PC-9 (cell line): ENCODE measurements at regions not wholly inside any gene's neighbourhood (a gene's known extent, or its start where the extent isn't known, plus 50 kb on each side); places are given as distances from the start of the nearest gene placed in this dataset.

ENCODE experiments used
- EZH2 ChIP-seq: fragments of 200-600 bp; sonication (generic); IDR thresholded peaks from 2 replicates; pipeline ENCODE4 v1.8.0; 2017; ENCODE audit warnings: antibody characterized with exemption, low read depth
- TF ChIP-seq, protein P1 (sequence below): fragments of 200-600 bp; sonication (generic); conservative IDR thresholded peaks from 2 replicates; pipeline ENCODE4 v1.6.1; 2017; ENCODE audit warnings: mixed run types, antibody characterized with exemption, mild to moderate bottlenecking, moderate library complexity

DNA sequence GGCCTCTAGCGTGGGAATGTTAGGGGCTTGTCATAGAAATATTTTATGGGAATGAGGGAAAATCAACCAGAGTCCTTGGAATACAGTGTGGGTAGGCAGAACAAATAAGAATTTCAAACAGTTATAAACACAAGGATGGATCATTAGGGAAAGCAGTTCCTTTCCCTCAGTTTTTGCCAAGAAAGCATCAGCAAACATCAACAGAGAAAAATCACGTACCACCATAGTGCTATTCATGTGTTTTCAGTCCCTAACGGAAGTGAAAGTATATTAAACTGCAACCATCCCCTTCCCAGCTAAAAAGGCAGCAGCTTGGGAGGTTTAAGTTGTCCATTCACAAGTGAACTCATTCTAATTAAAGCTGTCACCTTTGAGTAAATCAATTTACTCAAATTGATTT, 334.4 kb upstream of the PCDH18 start:
- no peak for TF ChIP-seq EZH2
- TF ChIP-seq, protein P1, sequence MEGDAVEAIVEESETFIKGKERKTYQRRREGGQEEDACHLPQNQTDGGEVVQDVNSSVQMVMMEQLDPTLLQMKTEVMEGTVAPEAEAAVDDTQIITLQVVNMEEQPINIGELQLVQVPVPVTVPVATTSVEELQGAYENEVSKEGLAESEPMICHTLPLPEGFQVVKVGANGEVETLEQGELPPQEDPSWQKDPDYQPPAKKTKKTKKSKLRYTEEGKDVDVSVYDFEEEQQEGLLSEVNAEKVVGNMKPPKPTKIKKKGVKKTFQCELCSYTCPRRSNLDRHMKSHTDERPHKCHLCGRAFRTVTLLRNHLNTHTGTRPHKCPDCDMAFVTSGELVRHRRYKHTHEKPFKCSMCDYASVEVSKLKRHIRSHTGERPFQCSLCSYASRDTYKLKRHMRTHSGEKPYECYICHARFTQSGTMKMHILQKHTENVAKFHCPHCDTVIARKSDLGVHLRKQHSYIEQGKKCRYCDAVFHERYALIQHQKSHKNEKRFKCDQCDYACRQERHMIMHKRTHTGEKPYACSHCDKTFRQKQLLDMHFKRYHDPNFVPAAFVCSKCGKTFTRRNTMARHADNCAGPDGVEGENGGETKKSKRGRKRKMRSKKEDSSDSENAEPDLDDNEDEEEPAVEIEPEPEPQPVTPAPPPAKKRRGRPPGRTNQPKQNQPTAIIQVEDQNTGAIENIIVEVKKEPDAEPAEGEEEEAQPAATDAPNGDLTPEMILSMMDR = no peak
